ENCODE measurements at regions not wholly inside any gene's neighbourhood (a gene's known extent, or its start where the extent isn't known, plus 50 kb on each side); places are given as distances from the start of the nearest gene placed in this dataset.
"Not testable (repeated sequence)": the region's sequence is repeated elsewhere in the genome, so short reads cannot be mapped to it uniquely, and the experiment has no call there.

- H3K9me3 ChIP-seq = no peaks in the 10 kb centered on the region
Observed at GRCh38 chr9:78441822-78442431, 145.0 kb downstream of the PSAT1 start.

GRCh38 chr9:78442577-78442976 lies 145.7 kb downstream of the PSAT1 start:
- not testable (repeated sequence) for H3K27ac ChIP-seq; DNase-seq (ENCODE audit: low spot score); H3K27me3 ChIP-seq; H3K4me3 ChIP-seq; H3K4me1 ChIP-seq; H3K36me3 ChIP-seq; H3K9me3 ChIP-seq

More at GRCh38 chr9:78441822-78442431, 145.0 kb downstream of the PSAT1 start:
- no peaks in the 10 kb centered on the region for H3K36me3 ChIP-seq
- H3K4me1 ChIP-seq = peaks cover 0 to 9% of the 10 kb centered on the region in 2 donors
- no peak for TF ChIP-seq CTCF (IDR thresholded peaks at IDR 0.05)
- no peak overlapping the region for H3K4me3 ChIP-seq
- no peaks in the 10 kb centered on the region for H3K27me3 ChIP-seq
- no peak for DNase-seq (ENCODE audit: low spot score)
- no peak overlapping the region for H3K27ac ChIP-seq

- Histone ChIP-seq H3K27me3 (no peaks in the 10 kb centered on the region), H3K4me3 (no peak overlapping the region), H3K27ac (no peak overlapping the region), H3K36me3 (no peaks in the 10 kb centered on the region), H3K4me1 (peaks cover 0 to 9% of the 10 kb centered on the region in 2 donors), H3K9me3 (no peaks in the 10 kb centered on the region)
- TF ChIP-seq CTCF (IDR thresholded peaks at IDR 0.05) = no peak
- DNase-seq (ENCODE audit: low spot score) = no peak
Observed at GRCh38 chr9:78443946-78444345, 147.0 kb downstream of the PSAT1 start.

- DNase-seq (ENCODE audit: low spot score) = no peak
- Histone ChIP-seq H3K27me3 (no peaks in the 10 kb centered on the region), H3K4me3 (no peak overlapping the region), H3K9me3 (no peaks in the 10 kb centered on the region), H3K4me1 (no peaks in the 10 kb centered on the region), H3K36me3 (no peaks in the 10 kb centered on the region), H3K27ac (no peak overlapping the region)
- no peak for TF ChIP-seq CTCF (IDR thresholded peaks at IDR 0.05)
Observed at GRCh38 chr9:78448960-78449673, 152.2 kb downstream of the PSAT1 start.

GRCh38 chr9:78453450-78453849 lies 156.5 kb downstream of the PSAT1 start:
- Histone ChIP-seq H3K27ac (no peak overlapping the region), H3K4me3 (no peak overlapping the region), H3K9me3 (no peaks in the 10 kb centered on the region), H3K4me1 (no peaks in the 10 kb centered on the region), H3K27me3 (no peaks in the 10 kb centered on the region), H3K36me3 (no peaks in the 10 kb centered on the region)
- TF ChIP-seq CTCF (IDR thresholded peaks at IDR 0.05) = no peak
- DNase-seq (ENCODE audit: low spot score) = no peak

GRCh38 chr9:78462611-78463010 lies 165.7 kb downstream of the PSAT1 start:
- H3K36me3 ChIP-seq = no peaks in the 10 kb centered on the region
- no peaks in the 10 kb centered on the region for H3K27me3 ChIP-seq
- no peak for DNase-seq (ENCODE audit: low spot score)
- H3K27ac ChIP-seq = no peak overlapping the region
- H3K4me3 ChIP-seq = no peak overlapping the region
- H3K4me1 ChIP-seq = no peaks in the 10 kb centered on the region
- H3K9me3 ChIP-seq = peaks cover 0 to 4% of the 10 kb centered on the region in 2 donors
- TF ChIP-seq CTCF (IDR thresholded peaks at IDR 0.05) = no peak
